ENCODE measurements at regions not wholly inside any gene's neighbourhood (a gene's known extent, or its start where the extent isn't known, plus 50 kb on each side); places are given as distances from the start of the nearest gene placed in this dataset.

DNA sequence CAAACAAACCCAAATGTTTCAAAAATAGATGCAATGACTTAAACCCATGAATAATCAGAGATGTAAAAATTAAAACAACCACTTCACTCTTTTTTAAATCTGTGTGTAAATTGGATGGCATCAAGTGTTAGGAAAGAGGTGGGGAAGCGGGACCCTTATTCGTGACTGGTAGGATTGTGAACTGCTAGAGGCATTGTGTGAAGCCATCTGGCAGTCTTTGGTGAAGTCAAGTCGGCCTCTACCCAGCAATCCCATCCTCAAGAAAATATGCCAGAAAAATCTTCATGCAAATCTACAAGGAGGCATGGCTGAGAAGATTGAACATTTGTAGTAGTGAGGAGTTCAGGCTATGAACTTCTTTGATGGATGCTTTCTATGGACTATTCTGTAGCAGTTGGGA lies 114.6 kb upstream of the C11orf87 start:
- intact Hi-C loops (cut with DNase I) = no loop called here
- no peak for DNase-seq (ENCODE audit: low spot score)

DNA sequence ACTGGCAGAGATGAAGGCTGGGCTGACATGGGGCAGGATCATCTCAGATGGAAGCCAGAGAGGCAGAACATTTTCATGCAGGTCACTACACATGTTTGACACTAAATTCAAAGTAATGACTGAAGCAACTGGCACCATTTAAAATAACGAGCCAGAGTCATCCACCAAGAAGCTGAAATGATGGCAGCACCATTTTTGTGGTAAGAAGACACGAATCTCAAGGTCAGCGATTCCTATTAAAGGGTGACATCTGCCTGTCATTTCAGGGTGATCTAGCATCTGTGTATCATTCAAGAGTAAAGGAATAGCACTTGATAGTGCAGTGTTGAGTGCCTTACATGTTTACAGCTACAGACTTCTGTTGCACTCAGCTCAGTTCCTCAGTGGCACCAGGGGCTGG lies 113.4 kb upstream of the C11orf87 start:
- no peak for DNase-seq (ENCODE audit: low spot score)
- intact Hi-C loops (cut with DNase I) = no loop called here

DNA sequence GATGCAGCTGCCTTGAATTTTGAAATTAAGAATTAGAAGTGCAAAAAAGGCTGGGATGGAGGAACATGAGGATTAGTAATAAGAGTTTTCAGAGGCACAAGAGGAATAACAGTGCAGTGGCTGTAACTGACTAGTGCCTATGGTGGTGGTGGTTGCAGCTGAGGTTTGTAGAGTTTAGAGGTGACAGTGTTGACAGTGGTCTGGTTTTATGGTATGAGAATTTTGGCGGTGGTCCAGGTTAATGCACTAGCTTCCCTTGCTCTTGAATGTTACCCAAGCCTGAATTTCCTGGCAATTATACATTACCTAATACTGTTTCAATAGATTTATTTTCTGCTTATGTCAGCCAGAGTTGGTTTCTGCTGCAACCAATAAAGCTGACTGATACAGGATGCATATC lies 112.8 kb upstream of the C11orf87 start:
- intact Hi-C loops (cut with DNase I) = no loop called here

DNA sequence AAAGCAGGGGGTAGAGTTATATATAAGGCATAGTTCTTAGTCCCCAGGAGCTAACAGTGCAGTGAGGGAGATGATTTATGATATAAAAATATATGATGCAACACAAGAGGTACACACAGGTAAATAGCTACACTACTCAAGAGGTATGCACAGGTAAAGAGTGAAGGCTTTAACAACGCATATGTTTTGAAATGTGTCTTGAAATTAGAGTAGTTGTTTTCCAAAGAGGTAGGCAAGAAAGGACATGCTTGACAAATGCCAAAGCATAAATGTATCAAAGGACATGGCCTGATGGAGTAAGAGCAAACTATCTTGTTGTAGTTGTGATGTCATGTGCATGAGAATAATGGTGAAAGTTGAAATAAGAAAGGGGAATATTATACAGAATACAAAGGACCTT lies 104.3 kb upstream of the C11orf87 start:
- intact Hi-C loops (cut with DNase I) = no loop called here
- DNase-seq (ENCODE audit: low spot score) = no peak

More for the DNA sequence above, 112.8 kb upstream of the C11orf87 start:
- no peak for DNase-seq (ENCODE audit: low spot score)

DNA sequence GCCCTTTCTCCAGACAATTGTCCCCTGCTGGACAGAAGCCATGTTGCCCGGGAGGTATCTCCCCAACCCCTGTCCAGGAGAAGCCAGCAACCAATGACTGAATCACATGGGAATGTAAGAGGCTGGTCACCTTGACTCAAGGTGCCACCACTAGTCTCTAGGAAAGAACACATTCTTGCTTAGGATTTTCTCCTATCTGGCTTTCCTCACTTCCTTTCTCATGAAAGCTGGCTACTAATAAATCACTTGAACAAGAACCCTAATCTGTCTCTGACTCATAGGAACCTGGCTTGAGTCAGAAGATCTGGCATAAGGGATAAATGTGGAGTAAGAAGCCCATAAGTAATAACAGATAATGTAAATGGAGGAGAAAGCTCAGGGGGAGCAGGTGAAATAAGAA lies 101.4 kb upstream of the C11orf87 start:
- no peak for DNase-seq (ENCODE audit: low spot score)
- intact Hi-C loops (cut with DNase I) = no loop called here

DNA sequence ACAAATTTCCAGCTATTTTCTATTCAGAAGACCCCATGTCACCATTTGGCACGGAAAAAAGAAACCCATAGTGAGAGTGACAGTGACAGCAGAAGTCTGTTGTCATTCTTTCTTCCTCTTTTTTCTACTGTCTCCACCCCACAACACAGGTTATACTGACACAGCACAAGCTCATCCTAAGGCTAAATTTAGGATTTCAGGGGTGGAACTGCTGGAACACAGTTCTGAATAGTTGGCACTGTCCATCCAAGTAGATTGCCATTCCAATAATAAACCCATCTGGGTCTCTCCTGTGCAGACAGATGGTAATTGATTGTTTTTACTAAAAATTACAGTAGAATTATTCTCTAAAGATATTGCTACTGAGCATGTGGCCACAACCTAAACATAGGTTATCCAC lies 95.2 kb upstream of the C11orf87 start:
- intact Hi-C loops (cut with DNase I) = no loop called here
- DNase-seq (ENCODE audit: low spot score) = no peak

DNA sequence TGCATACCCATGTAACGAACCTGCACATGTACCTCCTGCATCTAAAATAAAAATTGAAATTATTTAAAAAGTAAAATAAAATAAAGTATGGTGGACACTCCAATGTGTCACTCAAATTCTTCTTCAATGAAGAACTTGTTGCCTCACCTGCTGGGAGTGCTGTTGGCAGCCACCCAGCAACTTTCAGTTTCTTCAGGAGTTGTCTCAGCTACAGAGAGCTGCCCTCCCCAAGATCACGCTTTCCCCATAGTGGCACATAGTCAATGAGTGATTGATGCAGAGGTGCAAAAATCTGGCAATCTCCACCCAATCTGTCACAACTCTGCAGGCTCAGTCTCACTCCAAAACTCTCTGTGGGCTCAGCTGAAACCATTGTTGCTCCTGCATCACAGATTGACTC lies 92.3 kb upstream of the C11orf87 start:
- DNase-seq (ENCODE audit: low spot score) = no peak
- intact Hi-C loops (cut with DNase I) = no loop called here

DNA sequence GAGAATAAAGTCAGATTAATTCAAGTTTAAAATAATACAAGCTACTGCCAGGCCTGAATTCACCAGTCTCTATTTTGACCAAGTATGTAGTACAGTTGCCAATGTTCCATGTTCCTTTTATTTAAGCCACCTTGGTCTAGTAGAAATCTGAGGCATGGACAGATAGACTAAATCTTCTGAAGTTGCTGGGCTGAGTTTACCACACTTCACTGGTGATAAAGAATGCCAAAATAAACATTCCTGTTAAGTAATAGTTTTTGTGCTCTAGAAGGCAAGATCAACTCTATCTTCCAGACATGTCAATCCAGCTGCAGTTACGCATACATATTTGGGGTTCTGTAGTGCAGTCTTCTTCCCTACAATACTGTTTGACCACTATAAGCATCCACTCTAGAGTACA lies 83.9 kb upstream of the C11orf87 start:
- intact Hi-C loops (cut with DNase I) = no loop called here
- DNase-seq (ENCODE audit: low spot score) = no peak

DNA sequence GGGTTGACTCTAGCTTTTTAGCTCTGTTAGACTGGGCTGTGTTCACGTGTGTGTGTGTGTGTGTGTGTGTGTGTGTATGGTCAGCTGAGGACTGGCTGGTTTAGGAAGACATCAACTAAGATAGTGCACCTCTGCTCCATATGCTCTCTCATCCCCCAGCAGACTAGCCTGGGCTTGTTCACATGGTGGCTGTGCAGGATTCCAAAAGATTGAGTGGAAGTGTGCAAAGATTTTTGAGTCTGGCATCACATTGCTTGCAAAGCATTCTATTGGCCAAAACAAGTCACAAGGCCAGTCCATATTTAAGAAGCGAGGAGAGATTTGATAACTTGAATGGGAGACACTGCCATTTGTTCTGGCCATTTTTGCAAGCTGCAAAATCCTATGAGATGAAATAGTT lies 79.7 kb upstream of the C11orf87 start:
- intact Hi-C loops (cut with DNase I) = no loop called here
- no peak for DNase-seq (ENCODE audit: low spot score)

DNA sequence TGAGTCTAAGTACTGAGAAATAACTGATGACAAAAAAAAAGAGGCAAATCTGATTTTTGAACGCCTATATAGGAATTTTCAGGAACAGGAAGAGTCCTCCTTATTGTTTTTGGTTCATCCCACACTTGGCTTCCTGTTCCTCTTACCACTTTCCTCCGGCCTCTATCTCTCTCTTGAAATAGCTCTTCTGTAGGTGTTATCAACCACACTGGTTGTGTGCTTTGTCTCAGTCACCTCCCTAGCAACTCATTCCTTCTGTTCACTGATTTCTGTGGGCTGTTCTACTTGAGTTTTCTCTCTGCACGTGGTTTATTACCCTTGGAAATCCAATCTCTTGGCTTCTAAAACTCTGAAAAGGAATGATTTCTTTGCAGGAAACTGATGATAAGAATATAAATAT lies 78.7 kb upstream of the C11orf87 start:
- intact Hi-C loops (cut with DNase I) = no loop called here
- DNase-seq (ENCODE audit: low spot score) = no peak

DNA sequence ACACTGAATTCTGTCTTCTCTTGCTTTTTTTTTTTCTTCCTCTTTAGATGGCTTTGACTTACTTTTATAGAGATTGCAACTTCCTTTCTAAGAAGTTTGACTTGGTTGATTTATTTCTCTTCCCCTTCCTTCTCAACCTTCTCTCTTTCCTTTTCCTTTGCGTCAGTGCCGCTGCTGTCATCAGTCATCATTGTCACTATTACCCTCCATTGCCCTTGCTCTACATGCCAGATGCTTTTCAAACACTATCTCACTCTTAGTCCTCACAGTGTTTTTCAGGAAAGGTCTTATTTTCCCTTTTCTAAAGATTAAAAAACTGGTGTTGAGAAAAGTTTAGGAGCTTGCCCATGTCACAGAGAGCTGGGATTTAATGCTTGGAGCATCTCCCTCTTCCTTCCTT lies 74.7 kb upstream of the C11orf87 start:
- intact Hi-C loops (cut with DNase I) = no loop called here
- no peak for DNase-seq (ENCODE audit: low spot score)

DNA sequence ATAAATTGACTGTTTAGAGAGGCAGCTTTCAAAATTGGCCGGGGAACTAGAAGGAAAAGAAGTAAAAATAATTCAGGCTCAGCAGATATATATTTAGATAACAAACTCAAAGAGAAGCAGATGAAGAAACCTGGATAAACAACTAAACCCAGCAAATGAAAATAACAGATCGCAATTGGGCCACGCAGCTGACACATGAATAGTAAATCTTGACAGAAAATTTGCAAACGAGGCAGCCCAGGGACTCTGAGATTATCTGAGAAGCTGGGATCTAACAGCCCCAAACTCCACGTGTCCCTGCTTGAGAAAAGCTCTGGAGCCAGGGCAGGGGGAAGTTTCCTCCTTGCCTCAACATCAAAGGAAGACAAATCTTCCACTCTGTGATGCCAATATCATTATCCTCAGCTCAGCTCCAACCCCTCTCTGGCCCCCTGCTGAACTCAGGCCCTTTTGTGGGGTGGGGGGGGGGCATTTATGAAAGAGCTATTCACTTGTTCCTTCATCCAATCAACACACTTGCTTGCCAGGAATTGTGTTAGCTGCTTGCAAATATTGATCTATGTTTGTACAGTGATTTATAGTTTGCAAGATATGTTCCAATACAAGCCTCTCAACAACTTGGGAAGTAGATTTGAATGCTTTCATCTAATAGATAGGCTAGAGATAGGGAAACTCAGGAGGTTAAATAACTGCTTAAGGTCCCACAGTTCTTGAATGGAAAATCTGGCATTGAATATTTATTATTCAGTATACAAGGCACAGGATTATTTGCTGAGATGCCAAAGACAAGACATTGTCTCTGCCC lies 72.5 kb upstream of the C11orf87 start:
- intact Hi-C loops (cut with DNase I) = no loop called here

DNA sequence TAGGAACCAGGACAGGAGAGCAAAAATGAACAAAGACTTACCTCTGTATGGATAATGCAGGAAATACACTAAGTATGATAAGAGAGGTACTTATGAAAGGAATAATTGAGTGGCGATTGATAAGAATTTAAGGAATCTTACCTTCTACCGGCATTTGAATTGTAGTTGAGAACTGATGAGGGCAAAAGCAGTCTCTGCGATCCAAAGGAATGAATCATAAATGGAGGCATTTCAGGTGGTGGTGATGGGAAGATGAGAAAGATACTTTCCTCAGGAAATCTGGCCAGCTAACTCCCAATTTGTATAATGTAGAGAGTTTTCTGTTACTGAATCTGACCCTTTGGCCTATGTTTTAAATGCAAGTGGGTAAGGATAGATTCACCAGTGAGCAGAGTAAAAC lies 71.9 kb upstream of the C11orf87 start:
- intact Hi-C loops (cut with DNase I) = no loop called here
- DNase-seq (ENCODE audit: low spot score) = no peak

More for the DNA sequence above, 72.5 kb upstream of the C11orf87 start:
- DNase-seq (ENCODE audit: low spot score) = no peak

DNA sequence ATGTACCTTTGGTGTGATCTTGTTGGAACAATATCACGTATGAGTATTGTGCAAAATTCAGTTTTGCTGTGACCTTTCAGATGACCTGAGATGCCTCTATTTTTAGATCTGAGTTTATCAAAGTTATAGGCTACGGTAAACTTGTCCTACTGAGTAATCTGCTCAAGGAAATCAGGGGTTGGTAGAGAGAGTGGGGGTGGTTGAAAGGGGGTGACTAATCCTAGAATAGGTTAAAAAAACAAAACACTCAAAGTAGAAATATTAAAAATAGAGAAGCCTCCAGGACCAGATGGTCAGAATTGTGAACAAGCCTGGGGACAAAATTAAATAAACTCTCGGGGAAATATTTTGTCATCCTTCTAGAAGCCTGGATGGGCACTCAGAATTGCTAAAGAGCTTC lies 59.9 kb upstream of the C11orf87 start:
- intact Hi-C loops (cut with DNase I) = no loop called here
- no peak for DNase-seq (ENCODE audit: low spot score)

DNA sequence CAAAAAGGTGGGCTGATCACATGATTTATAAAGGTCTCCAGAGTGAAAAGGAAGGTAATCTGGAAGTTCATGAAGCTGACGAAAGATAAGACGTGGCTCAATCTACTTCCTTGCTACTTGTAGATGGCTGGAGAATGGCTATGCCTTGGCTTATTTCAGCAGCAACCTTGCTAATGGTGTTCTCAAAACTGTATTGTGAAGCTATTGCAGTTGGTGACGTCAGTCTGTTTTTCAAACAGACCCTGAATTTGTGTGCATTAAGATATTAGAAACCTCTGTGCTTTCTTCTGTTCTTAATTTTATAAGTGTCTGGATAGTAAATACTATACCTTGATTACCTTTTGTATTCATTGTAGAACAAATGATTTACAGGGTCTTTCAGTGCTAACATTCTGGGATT lies 58.3 kb upstream of the C11orf87 start:
- intact Hi-C loops (cut with DNase I) = no loop called here
- no peak for DNase-seq (ENCODE audit: low spot score)

DNA sequence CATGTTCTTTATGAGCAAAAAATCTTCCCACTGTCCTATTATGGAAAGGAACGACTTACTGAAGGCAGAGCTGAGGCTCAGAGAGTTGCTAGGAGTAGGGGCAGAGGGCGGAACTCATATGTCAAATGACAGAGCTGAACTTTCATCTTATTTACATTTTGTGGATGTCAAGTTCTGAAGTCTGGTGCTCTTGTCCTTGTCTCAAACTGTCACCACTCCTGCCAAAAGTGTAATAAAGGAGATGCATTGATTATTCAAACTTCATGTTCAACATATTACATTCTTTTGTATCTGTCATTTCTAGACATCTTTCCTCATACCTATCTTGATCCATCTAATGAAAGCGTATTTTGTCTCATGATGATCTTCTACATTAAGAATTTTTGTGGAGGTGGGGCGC lies 57.1 kb upstream of the C11orf87 start:
- no peak for DNase-seq (ENCODE audit: low spot score)
- intact Hi-C loops (cut with DNase I) = no loop called here

DNA sequence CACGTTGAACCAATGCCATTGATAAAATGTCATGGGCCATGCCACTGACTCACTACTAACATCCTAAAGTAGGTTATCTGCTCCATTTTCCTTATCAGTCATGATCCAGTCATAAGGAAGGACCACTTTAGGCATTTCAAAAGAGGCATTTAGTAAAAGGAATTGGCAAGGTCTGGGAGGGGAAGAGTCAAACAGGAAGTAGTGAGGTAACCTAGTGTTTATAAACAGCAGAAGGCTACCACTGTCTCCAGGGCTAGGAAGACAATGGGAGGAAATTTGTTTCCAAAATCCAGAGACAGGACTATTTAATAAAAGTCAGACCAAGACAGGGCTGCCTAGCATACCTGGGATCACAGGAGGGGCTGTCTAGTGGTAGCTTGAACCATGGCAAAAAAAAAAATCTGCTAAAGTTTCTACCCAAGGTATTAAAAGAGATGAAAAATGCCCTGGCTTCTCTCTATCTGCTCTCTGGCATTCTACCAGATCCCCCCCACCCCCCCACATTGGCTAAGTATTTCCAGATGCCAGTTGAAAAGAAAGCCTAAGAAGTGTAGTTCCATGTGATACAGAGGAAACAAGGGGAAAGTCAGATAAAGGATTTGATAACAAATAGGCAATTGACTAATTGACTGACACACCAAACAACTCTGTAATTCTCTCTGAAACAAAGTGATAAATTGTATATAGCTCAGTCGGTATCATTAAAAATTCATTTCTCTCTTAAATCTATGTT lies 50.4 kb upstream of the C11orf87 start:
- intact Hi-C loops (cut with DNase I) = no loop called here
- no peak for DNase-seq (ENCODE audit: low spot score)

All from posterior vena cava (tissue), 2 donors.